NCI-H2029 (cell line): ENCODE measurements at regions not wholly inside any gene's neighbourhood (a gene's known extent, or its start where the extent isn't known, plus 50 kb on each side); places are given as distances from the start of the nearest gene placed in this dataset.

Experiments
- DNase-seq: peaks from one replicate; lab custom pipeline; 2025; lab: John Stamatoyannopoulos, UW

DNA sequence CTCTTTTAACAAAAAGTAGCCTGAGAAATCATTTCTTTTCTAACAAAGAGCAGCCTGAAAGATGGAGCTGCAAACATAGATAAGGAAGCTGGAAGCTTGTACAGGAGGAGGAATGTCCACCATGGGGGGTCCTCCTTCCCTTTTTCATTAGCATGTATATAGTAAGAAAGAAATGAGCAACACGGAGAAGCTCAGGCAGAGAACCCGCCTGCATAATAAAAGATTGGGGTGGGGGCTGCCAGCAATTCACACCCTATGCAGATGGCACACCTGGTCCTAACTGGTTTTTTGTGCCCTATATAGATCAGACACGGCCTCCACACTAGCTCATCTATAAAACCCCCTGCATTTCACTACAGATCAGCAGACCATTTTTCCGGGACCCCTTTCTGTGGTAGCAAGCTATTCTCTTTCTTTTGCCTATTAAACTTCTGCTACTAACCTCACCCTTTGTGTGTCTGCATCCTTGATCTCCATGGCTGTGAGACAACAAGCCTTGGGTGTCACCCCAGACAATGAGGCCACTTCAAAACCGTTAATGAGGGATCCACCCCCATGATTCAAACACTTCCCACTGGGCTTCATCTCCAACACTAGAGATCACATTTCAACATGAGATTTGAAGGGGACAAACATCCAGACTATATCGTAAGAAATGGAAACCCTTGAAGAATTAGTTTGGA, 167.5 kb upstream of the FREM2 start:
- no peak for DNase-seq

DNA sequence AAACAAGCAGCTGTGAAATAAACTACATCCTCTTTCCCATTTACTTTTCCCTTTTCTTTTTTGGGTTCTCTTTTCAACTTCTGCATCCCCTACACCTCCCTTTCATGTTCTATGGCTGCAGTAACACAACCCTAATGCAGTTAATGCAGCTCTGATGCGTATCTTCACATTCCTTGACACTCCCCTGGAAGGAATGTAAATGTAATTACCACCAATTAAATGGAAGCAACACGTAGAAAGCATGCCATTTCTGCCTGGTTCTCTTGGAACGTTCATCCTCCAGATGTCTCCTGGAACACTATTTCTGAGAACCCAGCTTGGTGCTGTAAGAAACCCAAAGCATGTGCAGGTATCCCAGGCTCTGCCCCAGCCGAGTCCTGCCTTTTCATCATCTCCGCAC, 166.8 kb upstream of the FREM2 start:
- no peak for DNase-seq

DNA sequence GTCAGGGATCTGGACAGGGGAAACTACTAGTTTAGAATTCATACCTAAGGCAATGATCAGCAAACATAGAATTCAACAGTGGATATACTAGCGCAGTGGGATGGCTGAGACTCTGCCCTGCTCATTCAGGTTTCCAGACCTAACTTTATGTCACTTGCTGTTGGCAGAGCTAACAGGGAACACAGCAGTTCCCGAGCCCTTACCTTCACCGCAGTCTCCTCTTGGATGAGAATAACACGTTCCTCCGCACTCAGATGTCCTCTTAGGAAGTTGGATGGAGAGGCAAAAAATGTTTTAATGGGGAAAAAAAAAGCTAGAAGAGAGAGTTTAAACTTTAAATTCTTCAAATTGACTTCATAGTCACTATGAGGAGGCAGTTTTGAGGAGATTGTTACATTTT, 159.7 kb upstream of the FREM2 start:
- DNase-seq: no peak

DNA sequence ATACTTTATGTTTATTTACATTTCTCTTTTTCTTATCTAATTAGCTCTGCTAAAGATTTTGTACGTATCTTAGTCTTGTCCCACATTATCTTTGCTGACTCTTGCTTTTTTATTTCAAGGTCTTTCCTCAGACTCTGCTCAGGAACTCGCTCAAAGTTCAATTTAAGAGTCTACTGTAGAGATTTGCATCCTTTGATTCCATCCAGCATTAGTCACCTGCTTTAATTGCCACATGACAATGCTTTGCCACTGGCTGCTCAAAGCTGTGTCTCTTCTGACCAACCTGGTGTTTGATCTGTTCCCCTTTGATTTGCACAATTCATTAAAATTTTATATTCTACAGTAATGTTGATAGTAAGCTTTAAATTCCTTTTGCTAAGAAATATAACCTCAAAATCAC, 157.9 kb upstream of the FREM2 start:
- DNase-seq: no peak

DNA sequence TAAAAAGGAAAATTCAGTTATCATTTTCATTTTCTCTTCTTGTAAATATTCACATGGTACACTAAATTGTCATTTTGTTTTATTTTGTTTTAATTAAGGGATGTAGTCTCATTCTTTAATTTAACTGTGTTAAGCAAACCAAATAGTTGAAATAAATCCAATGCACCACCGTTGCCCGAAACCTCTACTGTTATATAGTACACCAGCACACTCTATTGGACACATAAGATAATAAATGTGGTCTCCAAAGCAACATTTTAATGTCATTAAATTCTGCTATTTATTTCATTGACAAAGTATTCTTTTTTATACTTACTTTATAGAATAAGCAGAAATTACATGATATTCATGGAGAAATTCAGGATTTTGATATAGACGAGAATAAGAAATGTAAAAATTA, 156.4 kb upstream of the FREM2 start:
- no peak for DNase-seq

DNA sequence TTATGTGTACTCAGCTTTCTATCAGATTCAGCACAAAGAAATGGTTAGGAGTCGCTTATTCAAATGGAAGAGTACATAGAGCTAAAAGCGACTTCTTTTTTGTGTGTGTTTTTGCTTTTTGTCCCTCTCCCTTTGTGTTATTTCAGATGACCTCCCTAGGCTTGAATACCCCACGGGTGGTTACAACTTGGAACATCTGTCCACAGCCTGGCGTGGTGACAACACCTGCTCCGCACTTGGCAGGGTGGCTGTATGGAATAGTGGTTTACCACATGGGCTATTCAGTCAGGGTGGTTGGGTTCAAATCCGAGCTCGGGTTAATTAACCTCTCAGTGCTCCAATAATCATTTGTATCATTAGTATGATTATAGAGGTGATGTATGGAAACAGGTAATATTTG, 151.6 kb upstream of the FREM2 start:
- peak; percentile 3 for DNase-seq

DNA sequence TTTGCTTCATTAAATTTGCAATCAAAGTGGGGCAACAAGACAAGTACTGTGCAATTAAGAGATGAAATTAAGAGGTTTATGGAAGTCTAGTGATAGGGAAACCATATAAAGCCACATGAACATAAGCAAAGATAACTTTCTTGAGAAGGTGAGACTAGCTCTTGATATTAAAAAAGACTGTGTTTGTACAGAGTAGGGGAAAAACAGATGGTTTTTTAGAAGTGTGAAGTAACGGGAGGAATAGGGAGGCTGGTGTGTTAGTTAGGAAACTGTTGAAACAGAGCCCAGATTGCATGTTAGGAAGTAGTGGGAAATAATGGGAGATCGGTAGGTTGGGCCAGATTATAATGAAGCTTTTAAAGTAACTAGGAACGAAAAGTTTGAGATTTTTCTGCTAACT, 149.8 kb upstream of the FREM2 start:
- DNase-seq: no peak

DNA sequence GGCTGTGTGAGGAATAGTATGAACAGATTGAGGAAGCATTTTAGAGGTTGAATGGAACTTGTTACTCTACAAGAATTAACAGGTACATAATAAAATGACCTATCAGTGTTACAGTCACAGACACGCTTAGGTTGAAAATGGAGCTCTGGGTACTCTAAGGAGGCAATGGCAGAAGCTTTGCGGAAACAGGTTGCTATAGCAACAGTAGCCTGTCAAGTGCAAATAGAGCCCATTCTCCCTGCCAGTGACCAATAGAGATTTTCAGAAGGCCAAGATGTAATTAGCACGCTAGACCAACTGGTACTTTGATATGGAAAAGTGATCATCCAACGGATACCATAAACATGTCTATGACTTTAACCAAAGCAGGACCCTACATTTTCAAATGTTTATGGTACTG, 148.5 kb upstream of the FREM2 start:
- DNase-seq: peak; percentile 7

DNA sequence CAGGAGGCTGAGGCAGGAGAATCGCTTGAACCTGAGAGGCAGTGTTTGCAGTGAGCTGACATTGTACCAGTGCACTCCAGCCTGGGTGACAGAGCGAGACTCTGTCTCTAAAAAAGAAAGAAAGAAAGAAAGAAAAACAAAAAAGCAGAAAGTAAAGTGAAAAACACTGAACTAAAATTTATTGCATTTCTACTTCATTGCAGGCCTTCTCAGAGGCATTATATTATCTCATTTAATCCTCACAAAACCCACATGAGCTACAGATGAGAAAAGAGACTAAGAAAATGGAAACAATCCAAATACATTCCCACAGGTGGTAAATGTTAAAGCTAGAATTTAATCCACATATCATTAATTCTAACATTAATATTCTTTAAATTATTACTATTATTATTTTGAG, 147.2 kb upstream of the FREM2 start:
- DNase-seq: no peak

DNA sequence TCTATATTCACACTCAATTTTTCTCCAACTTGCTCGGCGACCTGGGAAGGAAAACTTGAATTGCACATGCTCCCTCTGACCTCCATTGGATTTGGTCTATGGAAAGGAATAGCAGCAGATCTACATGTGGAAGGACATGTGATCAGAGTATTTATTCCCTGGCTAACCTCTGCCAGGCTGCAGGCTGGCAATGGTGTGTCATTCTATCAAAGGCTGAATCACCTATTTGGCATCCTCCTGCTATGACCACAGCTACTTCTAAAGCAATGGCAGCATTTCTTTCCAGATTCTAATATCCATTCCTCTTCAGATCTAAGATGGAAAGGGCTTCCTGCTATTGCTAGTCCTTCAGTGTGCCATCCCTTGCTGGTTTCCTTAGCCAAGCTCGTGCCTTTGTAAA, 144.3 kb upstream of the FREM2 start:
- DNase-seq: no peak

DNA sequence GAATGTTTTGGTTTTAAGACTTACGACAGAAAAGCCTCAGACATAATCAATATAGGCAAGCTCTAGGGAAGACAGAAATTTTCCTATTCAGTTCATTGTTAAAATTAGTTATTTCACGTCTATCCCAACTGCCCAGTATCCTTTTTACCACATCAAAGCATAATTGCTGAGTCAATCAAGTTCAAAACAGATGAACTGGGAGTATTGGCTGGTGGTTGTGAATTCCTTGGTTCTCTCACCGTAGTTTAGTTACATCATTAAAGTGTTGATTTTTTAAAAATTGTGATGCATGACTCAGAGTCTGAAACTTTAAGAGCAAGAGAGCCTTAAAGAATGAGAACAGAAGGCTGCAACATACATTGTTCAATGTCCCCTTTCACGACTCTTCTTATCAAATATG, 143.3 kb upstream of the FREM2 start:
- no peak for DNase-seq

DNA sequence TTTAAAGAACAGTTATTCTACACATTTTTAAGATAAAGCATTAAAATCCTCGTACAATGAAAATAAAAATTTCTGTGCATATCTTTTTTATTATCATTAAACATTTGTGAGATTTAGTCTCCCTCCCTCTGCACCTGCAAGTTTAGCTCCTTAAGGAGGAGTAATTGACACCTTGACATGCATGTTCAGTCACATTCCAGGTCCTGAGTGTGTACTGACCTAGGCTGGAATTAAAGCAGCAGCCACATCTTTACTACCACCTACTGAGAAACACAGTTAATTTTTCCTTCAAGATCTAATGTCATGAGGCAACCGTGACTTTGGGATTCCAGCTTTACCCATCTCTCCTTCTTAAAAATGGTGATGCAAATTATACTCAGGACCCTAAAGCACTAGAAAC, 123.1 kb upstream of the FREM2 start:
- no peak for DNase-seq

DNA sequence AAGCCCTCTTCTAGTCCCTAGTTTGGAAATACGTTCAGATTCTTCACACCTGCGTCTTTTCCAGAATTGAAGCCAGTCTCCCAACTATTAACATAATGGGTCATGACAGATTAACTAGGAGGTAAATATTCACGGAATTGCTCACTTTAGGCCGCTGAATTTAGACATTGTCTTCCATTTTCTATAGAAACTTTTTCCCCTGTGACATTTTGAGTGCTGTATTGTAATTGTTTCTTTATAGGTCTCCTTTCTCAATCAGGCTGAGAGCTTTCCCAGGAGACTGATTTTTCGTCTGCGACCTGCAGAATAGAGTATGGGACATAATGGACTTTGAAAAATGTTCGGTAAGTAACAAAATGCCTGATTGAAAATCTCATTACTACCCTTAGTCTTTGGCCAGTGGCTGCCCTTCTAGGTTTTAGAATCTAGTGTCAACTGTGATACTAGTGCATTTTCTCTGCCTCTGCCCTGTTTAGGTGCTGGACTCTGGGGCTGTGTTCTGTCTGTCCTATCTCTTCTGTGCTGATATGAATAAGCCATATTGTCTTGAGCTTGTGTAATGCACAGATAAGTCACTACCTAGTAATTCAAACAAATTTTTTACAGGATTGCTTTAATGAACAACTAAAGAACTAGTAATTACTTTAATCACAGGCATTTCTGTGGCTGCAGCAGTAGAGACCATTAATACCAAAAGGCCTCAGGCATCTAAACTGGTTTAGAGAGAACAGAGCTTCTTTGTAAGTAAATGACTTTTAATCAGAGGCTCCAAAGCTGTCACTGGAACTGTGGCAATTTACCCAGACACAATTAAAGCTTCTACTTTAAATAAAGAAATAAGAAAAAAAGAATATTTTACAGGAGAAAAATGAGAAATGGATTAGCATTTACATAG, 122.4 kb upstream of the FREM2 start:
- no peak for DNase-seq

DNA sequence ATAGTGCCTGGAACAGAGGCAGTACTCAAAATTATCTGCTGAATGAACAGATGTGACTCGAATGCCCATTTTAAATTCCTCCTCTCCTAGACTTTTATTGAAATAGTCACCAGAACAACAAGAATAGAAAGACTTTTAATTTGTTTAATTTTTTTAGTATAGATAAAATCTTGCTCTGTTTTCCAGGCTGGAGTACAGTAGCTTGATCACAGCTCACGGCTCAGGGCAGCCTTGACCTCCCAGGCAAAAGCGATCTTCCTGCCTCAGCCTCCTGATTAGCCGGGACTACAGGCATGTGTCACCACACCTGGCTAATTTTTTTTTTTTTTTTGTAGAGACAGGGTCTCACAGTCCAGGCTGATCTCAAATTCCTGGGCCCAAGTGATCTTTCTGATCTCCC, 120.9 kb upstream of the FREM2 start:
- DNase-seq: no peak

DNA sequence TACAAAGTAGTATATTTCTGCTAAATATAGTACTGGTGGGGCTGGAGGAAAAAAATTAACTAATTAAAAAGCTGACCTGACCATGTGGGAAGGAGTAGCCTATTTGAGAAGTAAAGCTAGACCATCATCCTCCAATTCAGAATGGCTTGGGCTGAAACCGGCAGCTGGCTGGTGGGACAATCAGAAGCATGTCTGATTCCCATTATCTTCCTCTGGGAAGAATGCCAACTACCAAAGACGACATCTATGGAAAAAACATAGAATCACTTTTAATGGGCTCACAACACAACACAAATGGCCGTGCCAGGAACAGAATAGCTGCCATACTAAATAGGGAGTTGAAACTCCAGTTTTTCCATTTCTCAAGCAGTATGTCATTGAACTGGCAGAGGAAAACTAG, 120.4 kb upstream of the FREM2 start:
- DNase-seq: no peak

DNA sequence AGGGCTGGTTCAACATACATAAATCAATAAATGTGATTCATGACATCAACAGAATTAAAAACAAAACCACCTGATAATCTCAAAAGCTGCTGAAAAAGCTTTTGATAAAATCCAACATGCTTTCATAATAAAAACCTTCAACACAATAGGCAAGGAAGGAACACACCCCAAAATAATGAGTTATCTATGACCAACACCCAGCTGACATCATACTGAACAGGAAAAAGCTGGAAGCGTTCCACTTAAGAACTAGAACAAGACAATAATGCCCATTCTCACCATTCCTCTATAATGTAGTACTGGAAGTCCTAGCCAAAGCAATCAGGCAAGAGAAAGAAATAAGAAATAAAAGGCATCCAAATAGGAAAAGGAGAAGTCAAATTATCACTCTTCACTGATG, 116.2 kb upstream of the FREM2 start:
- DNase-seq: no peak

DNA sequence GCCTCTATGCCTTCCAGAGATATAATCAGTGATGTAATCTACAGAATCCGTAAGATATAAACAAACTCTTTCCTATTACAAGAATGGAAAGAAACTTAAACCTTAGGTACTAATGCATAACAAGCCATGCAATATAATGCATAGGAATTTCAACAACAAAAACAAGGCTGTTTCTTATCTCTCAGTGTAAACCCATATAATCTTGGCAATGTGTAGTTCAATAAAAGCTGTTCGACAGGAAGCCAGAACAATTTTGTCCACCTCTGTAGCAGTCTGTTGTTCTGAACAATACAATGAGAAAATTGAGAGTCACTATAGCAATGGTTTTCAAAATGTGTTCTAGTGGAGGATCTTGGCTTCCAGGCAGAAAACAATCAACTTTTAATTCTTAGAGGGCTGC, 111.5 kb upstream of the FREM2 start:
- no peak for DNase-seq

DNA sequence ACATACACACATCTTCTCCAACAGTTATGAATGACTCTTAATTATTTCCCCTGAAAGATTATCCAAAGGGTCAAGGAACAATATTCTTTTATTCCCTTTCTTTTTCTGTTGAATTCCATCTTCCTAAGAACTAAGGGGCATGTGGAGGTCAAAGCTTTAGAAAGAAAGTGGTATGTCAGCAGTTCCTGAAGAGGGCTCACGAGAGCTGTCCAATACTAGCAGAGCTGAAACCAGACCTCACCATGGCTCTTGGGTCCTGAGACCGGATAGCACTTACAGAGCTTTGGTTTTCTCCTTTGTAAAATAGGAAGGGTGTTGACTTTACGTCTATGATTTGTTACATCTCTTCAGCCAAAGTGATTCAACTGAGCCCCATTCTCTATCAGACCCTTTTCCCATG, 109.8 kb upstream of the FREM2 start:
- DNase-seq: no peak

DNA sequence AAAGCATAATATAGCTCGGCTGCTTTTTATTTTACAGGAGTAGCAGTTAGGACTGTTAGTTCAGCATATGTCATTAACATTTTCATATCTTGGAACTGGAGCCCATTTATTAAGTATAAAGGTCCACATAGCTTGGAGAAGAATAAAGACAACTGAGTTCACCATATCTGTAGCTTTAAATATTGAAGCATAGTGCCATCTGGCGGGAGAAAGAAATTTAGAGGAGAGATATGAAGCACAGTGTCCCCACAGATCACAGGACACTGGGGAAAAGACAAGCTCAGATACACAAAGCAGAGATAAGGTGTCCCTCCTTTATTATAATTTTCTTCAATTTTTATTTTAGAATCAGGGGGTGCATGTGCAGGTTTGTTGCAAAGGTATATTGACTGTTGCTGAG, 104.7 kb upstream of the FREM2 start:
- DNase-seq: no peak

DNA sequence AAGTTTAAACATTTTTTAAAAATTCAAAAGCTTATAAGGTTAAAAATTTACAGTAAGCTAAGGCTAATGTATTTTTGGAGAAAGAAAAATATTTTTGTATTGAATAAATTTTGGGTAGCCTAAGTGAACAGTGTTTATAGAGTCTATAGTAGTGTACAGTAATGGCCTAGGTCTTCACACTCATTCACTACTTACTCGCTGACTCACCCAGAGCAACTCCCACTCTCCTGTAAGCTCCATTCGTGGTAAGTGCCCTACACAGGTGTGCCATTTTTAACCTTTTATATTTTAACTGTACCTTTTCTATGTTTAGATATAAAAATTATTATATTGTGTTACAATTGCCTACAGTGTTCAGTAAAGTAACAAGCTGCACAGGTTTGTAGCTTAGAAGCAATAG, 96.6 kb upstream of the FREM2 start:
- DNase-seq: no peak

DNA sequence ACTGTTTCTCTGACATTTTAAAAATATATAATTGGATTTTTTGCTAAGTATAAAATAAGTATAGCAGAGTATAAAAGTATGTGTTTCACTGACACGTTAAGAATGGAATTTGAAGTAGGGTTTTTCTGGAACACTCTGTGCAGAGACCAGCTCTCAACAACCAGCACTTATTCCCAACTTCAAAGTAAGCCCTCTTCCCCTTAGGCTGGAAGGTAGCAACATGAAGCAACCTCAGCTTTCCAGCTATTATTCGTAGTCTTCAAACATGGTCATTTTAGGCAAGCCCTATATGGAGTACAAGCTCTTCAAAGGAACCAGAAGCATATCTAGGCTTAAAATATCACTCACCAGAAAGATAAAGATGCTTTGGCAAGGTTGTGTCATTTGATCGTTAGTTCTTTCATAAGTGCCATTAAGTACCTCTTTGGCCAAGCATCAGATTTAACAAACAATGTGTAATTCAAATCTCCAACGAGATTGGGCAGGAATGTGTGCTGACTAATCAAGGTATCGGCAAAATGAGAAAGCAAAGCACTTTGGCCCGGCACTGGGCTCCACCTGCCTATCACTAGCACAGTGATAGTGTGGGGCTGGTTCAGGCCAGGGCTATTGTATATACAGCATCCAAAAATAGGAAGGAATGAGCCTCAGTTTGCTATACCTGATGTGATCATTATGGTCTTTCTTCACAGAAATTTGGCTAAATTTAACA, 95.9 kb upstream of the FREM2 start:
- peak; percentile 89 for DNase-seq

DNA sequence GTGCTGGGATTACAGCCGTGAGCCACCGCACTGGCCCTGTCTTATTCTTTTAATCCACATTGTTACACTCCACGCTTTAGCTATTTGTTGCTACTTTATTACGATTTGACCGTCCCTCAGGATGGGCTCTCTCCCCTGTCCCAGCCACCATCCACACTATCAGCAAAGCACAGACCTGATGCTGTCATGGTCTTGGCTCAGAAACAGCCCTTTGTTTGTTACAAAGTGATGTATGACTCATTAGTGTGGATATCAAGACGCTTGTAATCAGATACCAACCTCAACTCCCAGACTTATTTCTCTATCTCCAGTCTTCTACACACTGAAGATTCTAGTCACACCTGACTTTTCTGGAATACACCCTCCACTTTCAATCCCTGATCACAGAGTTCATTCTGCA, 84.6 kb upstream of the FREM2 start:
- no peak for DNase-seq
